Endothelial cell of umbilical vein (primary cell): ENCODE measurements at regions not wholly inside any gene's neighbourhood (a gene's known extent, or its start where the extent isn't known, plus 50 kb on each side); places are given as distances from the start of the nearest gene placed in this dataset.

Source experiments
- BruUV-seq: library from RNA; stranded (reverse); fragments of 400-500 nt; replicated peaks from 2 replicates; lab custom pipeline; 2021; lab: Mats Ljungman, UMichigan
- CTCF ChIA-PET: fragments of 300-600, 350-600 bp; sonication (Branson Sonifier 250); formaldehyde crosslinking; loops from one replicate; lab custom pipeline; 2021; ENCODE audit warnings: antibody characterized with exemption, inconsistent platforms; lab: Charles Lee
- POLR2A ChIA-PET: fragments of 300-600, 350-600 bp; sonication (Branson Sonifier 250); formaldehyde crosslinking; loops from one replicate; lab custom pipeline; 2021; ENCODE audit warnings: antibody characterized with exemption, inconsistent platforms; lab: Charles Lee
- DNase-seq: peaks from one replicate; pipeline ENCODE4 v3.0.0-alpha.2; 2011; ENCODE audit warnings: low read depth, low spot score
- FAIRE-seq: peaks from 2 replicates; lab custom pipeline; 2011; peaks lifted over from hg19 to GRCh38; lab: Jason Lieb, UNC
- H2AFZ ChIP-seq: 2 replicates; pipeline ENCODE4 v1.6.0; 2012; ENCODE audit warnings: low read depth, low read length, control low read depth, inconsistent platforms
- H3K27ac ChIP-seq: 2 replicates; pipeline ENCODE4 v1.5.1; 2011; ENCODE audit warnings: low read depth, mild to moderate bottlenecking, control low read depth, low read length, moderate library complexity; ENCODE audit not compliant: insufficient read depth
- H3K27me3 ChIP-seq, 2 experiments: 2 replicates each; pipeline versions ENCODE4 v1.6.0 to v1.6.1; 2011; ENCODE audit warnings: low read length in 2 of 2, mixed read lengths in 1 of 2; ENCODE audit not compliant: control insufficient read depth in 2 of 2, insufficient read depth in 2 of 2
- H3K36me3 ChIP-seq, 2 experiments: 2 replicates in 1 of 2; 3 replicates in 1 of 2; pipeline ENCODE4 v1.5.1; 2011; ENCODE audit warnings: low read length in 2 of 2, mild to moderate bottlenecking in 1 of 2, moderate library complexity in 1 of 2; ENCODE audit not compliant: control insufficient read depth in 2 of 2, insufficient read depth in 2 of 2; ENCODE audit errors: extremely low read depth in 1 of 2
- H3K4me1 ChIP-seq: 3 replicates; pipeline ENCODE4 v1.5.1; 2011; ENCODE audit warnings: mild to moderate bottlenecking, low read length; ENCODE audit not compliant: control insufficient read depth, insufficient read depth; ENCODE audit errors: extremely low read depth
- H3K4me2 ChIP-seq: 2 replicates; pipeline ENCODE4 v1.6.1; 2011; ENCODE audit warnings: low read length, control low read depth, mixed read lengths; ENCODE audit not compliant: insufficient read depth
- H3K4me3 ChIP-seq, 3 experiments: fragments of 200-600 bp in 1 of 3; sonication (generic), shearing (Covaris generic) in 1 of 3; replicated peaks in 1 of 3; 2 replicates each; pipeline ENCODE4 v1.5.1; 2011 to 2016; ENCODE audit warnings: control low read depth in 3 of 3, low read length in 3 of 3, mild to moderate bottlenecking in 2 of 3, inconsistent platforms in 1 of 3, low read depth in 1 of 3, moderate library complexity in 1 of 3; ENCODE audit not compliant: insufficient read depth in 1 of 3
- H3K79me2 ChIP-seq: 2 replicates; pipeline ENCODE4 v1.6.0; 2012; ENCODE audit warnings: low read length, inconsistent platforms; ENCODE audit not compliant: control insufficient read depth, insufficient read depth
- H3K9ac ChIP-seq: replicated peaks from 2 replicates; pipeline ENCODE3; 2011; ENCODE audit warnings: low read length, control low read depth; ENCODE audit not compliant: insufficient read depth; ENCODE audit errors: extremely low read depth
- H3K9me1 ChIP-seq: replicated peaks from 3 replicates; pipeline ENCODE4 v1.6.0; 2011; ENCODE audit warnings: mild to moderate bottlenecking, low read length; ENCODE audit not compliant: control insufficient read depth, insufficient read depth; ENCODE audit errors: extremely low read depth
- H3K9me3 ChIP-seq: replicated peaks from 2 replicates; pipeline ENCODE4 v1.5.1; 2012; ENCODE audit warnings: low read length, inconsistent platforms; ENCODE audit not compliant: control insufficient read depth, insufficient read depth
- H4K20me1 ChIP-seq: replicated peaks from 2 replicates; pipeline ENCODE3; 2011; ENCODE audit warnings: mild to moderate bottlenecking, low read length; ENCODE audit not compliant: control insufficient read depth, insufficient read depth; ENCODE audit errors: extremely low read depth
- EZH2 ChIP-seq: IDR thresholded peaks from 2 replicates; pipeline ENCODE4 v1.6.1; 2012; ENCODE audit warnings: borderline replicate concordance, low read depth, mild to moderate bottlenecking, moderate library complexity, low read length, inconsistent platforms; ENCODE audit not compliant: severe bottlenecking
- FOS ChIP-seq: IDR thresholded peaks from 2 replicates; pipeline ENCODE4 v1.6.1; 2011; ENCODE audit warnings: mild to moderate bottlenecking, low read length, moderate library complexity, borderline replicate concordance; ENCODE audit not compliant: insufficient read depth
- GATA2 ChIP-seq: IDR thresholded peaks from 2 replicates; pipeline ENCODE4 v1.7.0; 2011; ENCODE audit warnings: low read depth, mild to moderate bottlenecking, moderate library complexity, mixed read lengths, low read length; ENCODE audit not compliant: insufficient read length, insufficient read depth
- JUN ChIP-seq: IDR thresholded peaks from 2 replicates; pipeline ENCODE4 v1.6.1; 2011; ENCODE audit warnings: borderline replicate concordance, low read depth; ENCODE audit not compliant: insufficient read length, insufficient read depth
- MYC ChIP-seq: IDR thresholded peaks from one replicate; pipeline ENCODE4 v1.6.1; 2011; ENCODE audit warnings: mild to moderate bottlenecking, low read depth, low read length
- POLR2A ChIP-seq: IDR thresholded peaks from 2 replicates; pipeline ENCODE4 v1.6.1; 2012; ENCODE audit warnings: low read depth, mild to moderate bottlenecking, control low read depth, low read length
- POLR2AphosphoS5 ChIP-seq: IDR thresholded peaks from 2 replicates; pipeline ENCODE4 v1.6.1; 2012; ENCODE audit warnings: low read depth, mild to moderate bottlenecking, control low read depth, low read length, moderate library complexity; ENCODE audit not compliant: insufficient read depth
- dilution Hi-C: fragments of 300-500 bp; cut with MboI; formaldehyde crosslinking; loops from one replicate; pipeline ENCODE4 v1.15.0; 2019; ENCODE audit warnings: low sequenced_read_pairs; ENCODE audit not compliant: extremely low pct_ligation_motif_present
- intact Hi-C: fragments of 100-400 bp; cut with micrococcal nuclease; formaldehyde crosslinking; loops from one replicate; pipeline ENCODE4 v1.10.0; 2022
- TF ChIP-seq, protein P1 (sequence below), 2 donors: IDR thresholded peaks; 1 replicate in 1 of 2; 2 replicates in 1 of 2; pipeline ENCODE4 v1.5.1; 2011; ENCODE audit warnings: low read length in 2 of 2, mild to moderate bottlenecking in 2 of 2, moderate library complexity in 2 of 2, control low read depth in 1 of 2, inconsistent platforms in 1 of 2, low read depth in 1 of 2; ENCODE audit not compliant: insufficient read depth in 1 of 2; ENCODE audit errors: extremely low read depth in 1 of 2
- TF ChIP-seq, protein P2 (sequence below): IDR thresholded peaks from 2 replicates; pipeline ENCODE4 v1.6.1; 2011; ENCODE audit not compliant: insufficient read depth, insufficient read length

DNA sequence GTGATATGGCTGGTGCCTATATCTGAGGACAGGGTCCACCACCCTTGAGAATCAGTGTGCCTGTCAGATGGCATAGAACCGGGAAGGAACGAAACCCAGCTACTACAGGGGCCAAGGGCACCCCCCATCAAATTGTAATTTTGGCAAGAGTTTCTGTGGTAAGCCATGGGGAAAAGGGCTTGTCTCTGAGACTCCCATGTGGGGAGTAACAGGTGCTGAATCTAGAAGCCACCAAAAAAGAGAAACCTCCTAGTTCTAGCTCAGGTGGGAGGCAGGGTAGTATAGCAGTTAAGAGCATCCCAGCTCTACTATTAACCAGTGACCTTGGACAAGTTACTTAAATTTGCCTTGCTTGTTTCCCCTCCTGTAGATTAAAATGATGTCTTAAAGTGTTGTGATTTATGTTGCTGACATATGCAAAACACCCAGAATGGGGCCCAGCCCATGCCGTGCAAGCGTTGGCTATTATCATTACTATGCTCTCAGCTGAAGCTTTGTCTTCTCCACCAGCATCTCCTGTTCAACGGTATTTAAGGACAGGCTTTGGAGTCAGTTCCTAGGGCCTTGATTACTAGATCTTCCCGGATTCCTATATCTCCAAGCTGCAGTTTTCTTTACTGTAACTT lies 210.7 kb upstream of the NLRP1 start:
- CTCF ChIA-PET: interaction anchor here (0.8 to 2.9 kb wide), 13 partner anchors 9 to 618 kb away, joined by 3 to 29 read pairs (median 6); partner anchors contain the start of gene WSCD1
- H3K9ac ChIP-seq: no peak overlapping the region
- no peak for FAIRE-seq

More for the DNA sequence above, 210.7 kb upstream of the NLRP1 start:
- TF ChIP-seq GATA2 (no peak), EZH2 (no peak), FOS (no peak), MYC (no peak), JUN (no peak), POLR2A (no peak), POLR2AphosphoS5 (no peak)
- TF ChIP-seq, protein P1, sequence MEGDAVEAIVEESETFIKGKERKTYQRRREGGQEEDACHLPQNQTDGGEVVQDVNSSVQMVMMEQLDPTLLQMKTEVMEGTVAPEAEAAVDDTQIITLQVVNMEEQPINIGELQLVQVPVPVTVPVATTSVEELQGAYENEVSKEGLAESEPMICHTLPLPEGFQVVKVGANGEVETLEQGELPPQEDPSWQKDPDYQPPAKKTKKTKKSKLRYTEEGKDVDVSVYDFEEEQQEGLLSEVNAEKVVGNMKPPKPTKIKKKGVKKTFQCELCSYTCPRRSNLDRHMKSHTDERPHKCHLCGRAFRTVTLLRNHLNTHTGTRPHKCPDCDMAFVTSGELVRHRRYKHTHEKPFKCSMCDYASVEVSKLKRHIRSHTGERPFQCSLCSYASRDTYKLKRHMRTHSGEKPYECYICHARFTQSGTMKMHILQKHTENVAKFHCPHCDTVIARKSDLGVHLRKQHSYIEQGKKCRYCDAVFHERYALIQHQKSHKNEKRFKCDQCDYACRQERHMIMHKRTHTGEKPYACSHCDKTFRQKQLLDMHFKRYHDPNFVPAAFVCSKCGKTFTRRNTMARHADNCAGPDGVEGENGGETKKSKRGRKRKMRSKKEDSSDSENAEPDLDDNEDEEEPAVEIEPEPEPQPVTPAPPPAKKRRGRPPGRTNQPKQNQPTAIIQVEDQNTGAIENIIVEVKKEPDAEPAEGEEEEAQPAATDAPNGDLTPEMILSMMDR (IDR thresholded peaks at IDR 0.05; ENCODE audit: extremely low read depth in 1 of 2, insufficient read depth in 1 of 2, low read depth in 1 of 2, low read length in 2 of 2): no peak
- TF ChIP-seq, protein P2, sequence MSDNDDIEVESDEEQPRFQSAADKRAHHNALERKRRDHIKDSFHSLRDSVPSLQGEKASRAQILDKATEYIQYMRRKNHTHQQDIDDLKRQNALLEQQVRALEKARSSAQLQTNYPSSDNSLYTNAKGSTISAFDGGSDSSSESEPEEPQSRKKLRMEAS: no peak
- intact Hi-C loops: loop anchor here (1.0 kb wide), 2 partner anchors 274 to 618 kb away; no protein-coding TSS in a partner anchor
- H4K20me1 ChIP-seq: no peaks in the 10 kb centered on the region
- H2AFZ ChIP-seq: no peak overlapping the region
- H3K4me1 ChIP-seq: no peaks in the 10 kb centered on the region
- no peaks in the 10 kb centered on the region for H3K27me3 ChIP-seq
- H3K36me3 ChIP-seq: no peaks in the 10 kb centered on the region
- no peak overlapping the region for H3K27ac ChIP-seq
- BruUV-seq: no TSS peak
- no peaks in the 10 kb centered on the region for H3K79me2 ChIP-seq
- H3K9me1 ChIP-seq: no peaks in the 10 kb centered on the region
- H3K4me2 ChIP-seq: no peak overlapping the region
- H3K4me3 ChIP-seq: no peak overlapping the region
- POLR2A ChIA-PET: no interaction called here
- H3K9me3 ChIP-seq: no peaks in the 10 kb centered on the region
- dilution Hi-C loops: no loop called here
- DNase-seq: no peak
